DND-41 (cell line): ENCODE measurements at regions not wholly inside any gene's neighbourhood (a gene's known extent, or its start where the extent isn't known, plus 50 kb on each side); places are given as distances from the start of the nearest gene placed in this dataset.

ENCODE experiments used
- ATAC-seq: fragments of 200-7000 bp; cut with Tn5 transposase; 3 replicates; pipeline ENCODE4 v1.9.1; 2021; ENCODE audit warnings: low read depth; ENCODE audit not compliant: insufficient read depth
- DNase-seq: peaks from one replicate; pipeline ENCODE4 v3.0.0-alpha.2; 2020
- H2AFZ ChIP-seq: 2 replicates; pipeline ENCODE4 v1.6.0; 2012; ENCODE audit warnings: low read depth, low read length
- H3K27ac ChIP-seq: 2 replicates; pipeline ENCODE4 v1.5.1; 2012; ENCODE audit warnings: low read length, inconsistent platforms
- H3K27me3 ChIP-seq: fragments of 200-600 bp; sonication (generic); 2 replicates; pipeline ENCODE4 v1.6.0; 2012; ENCODE audit warnings: low read length, mild to moderate bottlenecking, inconsistent platforms; ENCODE audit not compliant: insufficient read depth, poor library complexity
- H3K36me3 ChIP-seq: 2 replicates; pipeline ENCODE4 v1.5.1; 2012; ENCODE audit warnings: low read length, inconsistent platforms; ENCODE audit not compliant: insufficient read depth
- H3K4me1 ChIP-seq: 2 replicates; pipeline ENCODE4 v1.5.1; 2012; ENCODE audit warnings: mild to moderate bottlenecking, low read length; ENCODE audit not compliant: insufficient read depth
- H3K4me2 ChIP-seq: 2 replicates; pipeline ENCODE4 v1.6.0; 2012; ENCODE audit warnings: mild to moderate bottlenecking, moderate library complexity, low read length, inconsistent platforms; ENCODE audit not compliant: insufficient read depth
- H3K4me3 ChIP-seq, 2 experiments: fragments of 200-600 bp in 1 of 2; shearing (Covaris generic) in 1 of 2; 2 replicates each; pipeline ENCODE4 v1.5.1; 2012 to 2016; ENCODE audit warnings: inconsistent platforms in 2 of 2, low read length in 2 of 2, mild to moderate bottlenecking in 2 of 2, low read depth in 1 of 2, moderate library complexity in 1 of 2
- H3K79me2 ChIP-seq: 2 replicates; pipeline ENCODE4 v1.6.0; 2012; ENCODE audit warnings: low read length, inconsistent platforms; ENCODE audit not compliant: insufficient read depth
- H3K9ac ChIP-seq: 2 replicates; pipeline ENCODE4 v1.6.0; 2012; ENCODE audit warnings: low read depth, mild to moderate bottlenecking, inconsistent platforms, low read length, moderate library complexity
- H3K9me3 ChIP-seq: 2 replicates; pipeline ENCODE4 v1.5.1; 2012; ENCODE audit warnings: low read length, moderate library complexity, mild to moderate bottlenecking, inconsistent platforms; ENCODE audit not compliant: insufficient read depth, severe bottlenecking
- H4K20me1 ChIP-seq: 2 replicates; pipeline ENCODE4 v1.6.0; 2012; ENCODE audit warnings: low read length; ENCODE audit not compliant: insufficient read depth
- EZH2 ChIP-seq: IDR thresholded peaks from 3 replicates; pipeline ENCODE4 v1.6.1; 2012; ENCODE audit warnings: borderline replicate concordance, low read depth, mild to moderate bottlenecking, moderate library complexity, low read length, inconsistent platforms; ENCODE audit not compliant: severe bottlenecking
- TF ChIP-seq, protein P1 (sequence below): IDR thresholded peaks from 2 replicates; pipeline ENCODE4 v1.5.1; 2012; ENCODE audit warnings: borderline replicate concordance, low read length, moderate library complexity, mild to moderate bottlenecking; ENCODE audit not compliant: poor library complexity, severe bottlenecking; ENCODE audit errors: extremely low read depth

DNA sequence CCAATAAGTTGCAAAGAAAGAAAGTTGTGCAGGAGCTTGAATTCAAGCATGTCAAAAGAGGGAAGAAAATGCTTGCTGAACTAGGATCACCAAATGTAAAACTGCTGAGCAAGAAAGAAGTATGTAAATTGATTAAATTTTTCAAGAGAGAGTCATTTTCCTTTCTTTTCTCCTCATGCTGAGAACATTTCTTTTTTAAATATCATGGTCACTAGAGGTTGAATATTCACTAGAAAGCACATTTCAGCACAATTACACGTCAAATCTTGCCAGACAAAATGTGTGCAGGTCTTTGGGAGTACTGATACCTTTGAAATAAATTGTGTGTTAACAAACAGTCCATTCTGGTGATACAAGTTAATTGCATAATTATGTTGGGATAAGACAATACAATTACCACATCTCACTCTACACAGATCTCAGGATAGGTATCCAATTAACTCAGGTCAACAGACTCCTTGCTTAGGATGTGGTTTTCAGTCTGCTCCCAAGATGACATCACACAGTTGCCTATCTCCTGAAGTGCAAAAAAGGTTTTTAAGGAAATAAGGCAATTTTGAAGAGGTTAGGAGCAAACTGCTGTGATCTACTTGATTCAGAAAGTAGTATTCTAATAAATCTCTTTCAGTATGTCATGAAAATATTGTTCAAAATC, 862.2 kb downstream of the RPS29 start:
- Histone ChIP-seq H2AFZ (no peak overlapping the region), H3K79me2 (no peaks in the 10 kb centered on the region), H3K4me2 (no peak overlapping the region), H3K27ac (no peak overlapping the region), H3K4me3 (no peak overlapping the region), H3K9ac (no peak overlapping the region), H4K20me1 (no peaks in the 10 kb centered on the region), H3K27me3 (no peaks in the 10 kb centered on the region), H3K36me3 (no peaks in the 10 kb centered on the region), H3K4me1 (no peaks in the 10 kb centered on the region), H3K9me3 (no peaks in the 10 kb centered on the region)
- ATAC-seq: no peak
- no peak for DNase-seq
- TF ChIP-seq, protein P1, sequence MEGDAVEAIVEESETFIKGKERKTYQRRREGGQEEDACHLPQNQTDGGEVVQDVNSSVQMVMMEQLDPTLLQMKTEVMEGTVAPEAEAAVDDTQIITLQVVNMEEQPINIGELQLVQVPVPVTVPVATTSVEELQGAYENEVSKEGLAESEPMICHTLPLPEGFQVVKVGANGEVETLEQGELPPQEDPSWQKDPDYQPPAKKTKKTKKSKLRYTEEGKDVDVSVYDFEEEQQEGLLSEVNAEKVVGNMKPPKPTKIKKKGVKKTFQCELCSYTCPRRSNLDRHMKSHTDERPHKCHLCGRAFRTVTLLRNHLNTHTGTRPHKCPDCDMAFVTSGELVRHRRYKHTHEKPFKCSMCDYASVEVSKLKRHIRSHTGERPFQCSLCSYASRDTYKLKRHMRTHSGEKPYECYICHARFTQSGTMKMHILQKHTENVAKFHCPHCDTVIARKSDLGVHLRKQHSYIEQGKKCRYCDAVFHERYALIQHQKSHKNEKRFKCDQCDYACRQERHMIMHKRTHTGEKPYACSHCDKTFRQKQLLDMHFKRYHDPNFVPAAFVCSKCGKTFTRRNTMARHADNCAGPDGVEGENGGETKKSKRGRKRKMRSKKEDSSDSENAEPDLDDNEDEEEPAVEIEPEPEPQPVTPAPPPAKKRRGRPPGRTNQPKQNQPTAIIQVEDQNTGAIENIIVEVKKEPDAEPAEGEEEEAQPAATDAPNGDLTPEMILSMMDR: no peak
- TF ChIP-seq EZH2: no peak

DNA sequence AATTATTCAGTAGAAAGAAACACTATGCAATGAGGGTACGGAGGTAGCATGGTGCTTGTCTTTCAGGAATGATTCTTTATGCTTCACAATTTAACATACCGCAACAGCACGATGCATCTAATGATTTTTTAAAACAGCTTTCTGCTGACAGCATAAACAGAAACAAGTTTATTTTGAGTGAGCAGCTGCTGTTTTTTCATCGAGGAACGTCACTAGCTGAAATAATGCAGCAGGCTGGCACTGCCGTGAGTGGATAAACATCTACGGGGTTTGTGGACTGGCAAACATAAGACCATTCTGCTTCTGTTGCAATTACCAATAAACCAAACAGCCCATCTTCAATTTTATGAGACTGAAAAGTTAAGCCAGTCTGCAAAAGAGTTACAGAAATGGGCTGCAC, 871.8 kb downstream of the RPS29 start:
- no peak overlapping the region for H3K27ac ChIP-seq
- no peak for ATAC-seq
- no peaks in the 10 kb centered on the region for H4K20me1 ChIP-seq
- H2AFZ ChIP-seq: no peak overlapping the region
- no peak overlapping the region for H3K9ac ChIP-seq
- H3K4me1 ChIP-seq: no peaks in the 10 kb centered on the region
- no peaks in the 10 kb centered on the region for H3K27me3 ChIP-seq
- H3K79me2 ChIP-seq: no peaks in the 10 kb centered on the region
- H3K4me3 ChIP-seq: no peak overlapping the region
- H3K4me2 ChIP-seq: no peak overlapping the region
- no peak for DNase-seq
- TF ChIP-seq, protein P1: no peak
- no peak for TF ChIP-seq EZH2
- H3K9me3 ChIP-seq: no peaks in the 10 kb centered on the region
- H3K36me3 ChIP-seq: no peaks in the 10 kb centered on the region

DNA sequence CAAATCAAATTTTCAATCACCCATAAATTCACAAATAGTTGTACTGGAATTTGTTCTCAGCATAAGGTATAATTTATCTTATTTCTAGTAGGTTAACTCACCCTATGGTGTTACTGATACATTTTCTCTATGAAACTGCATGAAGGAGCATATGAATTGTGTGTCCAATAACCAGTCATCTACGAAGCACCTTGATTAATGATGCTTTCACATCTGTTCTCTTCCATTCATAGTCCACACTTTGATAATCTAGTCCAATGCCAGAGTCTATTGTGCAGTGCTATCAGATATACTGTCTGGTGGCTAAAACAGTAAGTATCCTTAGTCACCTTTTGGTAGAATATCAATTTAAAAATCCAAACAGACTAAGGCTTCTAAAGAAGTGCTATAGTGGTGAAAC, 876.0 kb downstream of the RPS29 start:
- DNase-seq (no peak), ATAC-seq (no peak)
- H3K4me1 ChIP-seq: no peaks in the 10 kb centered on the region
- TF ChIP-seq, protein P1: no peak
- no peak for TF ChIP-seq EZH2
- H3K27me3 ChIP-seq: no peaks in the 10 kb centered on the region
- no peak overlapping the region for H3K27ac ChIP-seq
- H3K79me2 ChIP-seq: no peaks in the 10 kb centered on the region
- no peaks in the 10 kb centered on the region for H3K9me3 ChIP-seq
- H3K9ac ChIP-seq: no peak overlapping the region
- H3K4me3 ChIP-seq: no peak overlapping the region
- H3K4me2 ChIP-seq: no peak overlapping the region
- H2AFZ ChIP-seq: no peak overlapping the region
- no peaks in the 10 kb centered on the region for H3K36me3 ChIP-seq
- H4K20me1 ChIP-seq: no peaks in the 10 kb centered on the region
